Neural cell (in vitro differentiated cells): ENCODE measurements at regions not wholly inside any gene's neighbourhood (a gene's known extent, or its start where the extent isn't known, plus 50 kb on each side); places are given as distances from the start of the nearest gene placed in this dataset.

ENCODE experiments used
- CTCF ChIP-seq: fragments of 450-650 bp; IDR thresholded peaks from 2 replicates; pipeline ENCODE4 v1.5.1; 2014; ENCODE audit warnings: antibody characterized with exemption, mild to moderate bottlenecking, moderate library complexity; ENCODE audit not compliant: poor library complexity, severe bottlenecking
- EZH2 ChIP-seq: fragments of 200-600, 300-800 bp; shearing (Covaris generic), sonication (generic); IDR thresholded peaks from 2 replicates; pipeline ENCODE4 v1.6.1; 2014; ENCODE audit warnings: antibody characterized with exemption, low read length, borderline replicate concordance, mild to moderate bottlenecking; ENCODE audit not compliant: insufficient read depth, poor library complexity, severe bottlenecking
- POLR2AphosphoS5 ChIP-seq: IDR thresholded peaks from 2 replicates; pipeline ENCODE4 v1.6.1; 2012

DNA sequence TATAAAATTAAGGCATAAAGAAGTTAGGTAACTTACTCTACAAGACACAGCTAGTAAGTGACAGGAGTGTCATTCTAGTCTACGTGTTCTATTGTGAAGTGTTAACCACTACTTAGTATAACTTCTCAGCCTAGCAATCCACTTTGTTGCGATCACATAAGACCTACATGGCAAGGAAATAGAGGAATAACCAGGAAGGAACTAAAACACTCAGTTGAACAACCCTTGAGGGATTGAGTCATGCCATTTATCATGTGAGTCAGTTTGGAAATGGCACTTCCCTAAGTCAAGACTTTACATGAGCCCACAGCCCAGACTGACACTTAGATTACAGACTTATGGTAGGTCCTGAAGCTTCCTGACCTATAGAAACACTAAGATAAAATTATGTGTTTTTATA lies 279.5 kb upstream of the PCDH20 start:
- TF ChIP-seq CTCF: no peak
- TF ChIP-seq POLR2AphosphoS5: no peak
- TF ChIP-seq EZH2: no peak
